Stimulated activated CD8-positive, alpha-beta memory T cell treated with anti-CD3 and anti-CD28 coated beads, Interleukin-4, amount 100 ng/mL, for 48 hours (primary cell): ENCODE measurements at regions not wholly inside any gene's neighbourhood (a gene's known extent, or its start where the extent isn't known, plus 50 kb on each side); places are given as distances from the start of the nearest gene placed in this dataset.
"Not testable (repeated sequence)": the region's sequence is repeated elsewhere in the genome, so short reads cannot be mapped to it uniquely, and the experiment has no call there.

ENCODE experiments used
- DNase-seq: peaks from one replicate; pipeline ENCODE4 v3.0.0-alpha.2; 2020

DNA sequence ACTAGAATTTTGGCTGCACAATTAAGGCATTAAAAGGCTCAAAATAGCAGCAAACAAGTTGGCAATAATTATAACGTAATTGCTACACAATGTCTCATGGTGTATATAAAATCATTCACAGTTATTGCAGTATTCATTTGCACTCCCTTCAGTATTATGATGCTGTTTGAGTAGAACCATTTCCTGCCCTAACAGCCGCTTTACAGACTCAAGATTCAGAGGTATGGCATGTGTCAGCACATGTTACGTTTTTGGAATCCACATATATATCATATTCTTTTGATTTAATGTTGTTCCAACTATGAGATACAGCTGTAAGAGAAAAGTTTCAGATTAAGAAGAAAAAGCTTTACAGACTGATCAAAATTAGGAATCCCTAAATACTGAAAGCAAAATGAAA lies 56.3 kb upstream of the NCKAP5 start:
- DNase-seq: no peak

DNA sequence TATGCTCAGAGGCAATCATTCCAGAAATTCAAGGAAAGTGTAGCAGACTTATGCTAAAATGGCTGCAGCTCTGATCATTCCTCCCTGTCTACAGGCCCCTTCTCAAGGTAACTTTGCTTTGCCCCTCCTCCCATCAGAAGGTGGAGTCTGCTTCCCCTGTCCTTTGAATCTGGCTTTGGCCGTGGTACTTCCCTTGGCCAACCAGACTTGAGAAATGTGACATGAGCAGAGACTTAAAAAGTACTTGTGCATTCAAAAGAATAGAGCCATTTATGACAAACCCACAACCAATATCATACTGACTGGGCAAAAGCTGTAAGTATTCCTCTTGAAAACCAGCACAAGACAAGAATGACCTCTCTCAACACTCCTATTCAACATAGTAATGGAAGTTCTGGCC lies 59.5 kb upstream of the NCKAP5 start:
- no peak for DNase-seq

DNA sequence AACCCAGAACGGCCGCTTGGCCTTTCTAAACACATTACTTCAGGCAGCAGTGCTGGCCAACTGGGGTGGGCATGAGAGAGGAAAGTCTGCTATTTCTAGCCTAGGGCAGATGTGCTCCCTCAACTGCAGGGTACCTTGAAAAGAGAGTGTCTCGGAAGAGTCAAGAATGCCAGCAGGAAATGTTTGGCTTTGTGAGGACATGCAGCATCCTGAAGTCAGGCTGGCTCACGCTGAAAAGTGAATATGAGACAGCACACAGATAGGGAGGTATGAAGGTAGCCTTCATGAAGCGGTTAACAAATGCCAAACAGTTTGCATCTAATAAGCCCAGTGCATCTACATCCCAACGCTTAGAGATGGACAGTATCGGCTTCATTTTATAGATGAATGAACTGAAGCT lies 65.0 kb upstream of the NCKAP5 start:
- no peak for DNase-seq

DNA sequence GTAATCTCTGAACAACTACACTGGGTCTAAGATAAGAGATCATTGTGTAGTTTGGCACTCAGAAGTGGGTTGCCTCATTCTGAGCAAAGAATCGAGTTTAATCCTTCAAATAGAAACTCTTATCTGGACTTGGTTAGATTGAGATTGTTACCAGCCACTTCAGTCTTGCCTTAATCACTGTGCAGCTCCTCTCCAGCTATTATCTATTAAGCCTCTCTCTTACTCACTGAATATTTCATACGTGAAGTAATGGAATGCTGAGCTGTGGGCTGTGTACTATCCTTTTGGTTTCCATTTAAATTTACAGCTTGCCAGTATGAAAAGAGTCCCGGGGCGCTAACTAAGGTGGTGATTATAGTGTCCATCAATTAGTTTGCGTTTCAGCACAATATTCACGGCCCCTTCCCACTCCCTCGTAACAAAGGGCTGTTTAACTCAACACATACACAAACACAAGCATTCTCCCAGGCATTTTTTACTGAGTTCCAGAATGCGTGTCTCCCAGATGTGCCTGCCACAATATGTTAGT lies 65.7 kb upstream of the NCKAP5 start:
- no peak for DNase-seq

DNA sequence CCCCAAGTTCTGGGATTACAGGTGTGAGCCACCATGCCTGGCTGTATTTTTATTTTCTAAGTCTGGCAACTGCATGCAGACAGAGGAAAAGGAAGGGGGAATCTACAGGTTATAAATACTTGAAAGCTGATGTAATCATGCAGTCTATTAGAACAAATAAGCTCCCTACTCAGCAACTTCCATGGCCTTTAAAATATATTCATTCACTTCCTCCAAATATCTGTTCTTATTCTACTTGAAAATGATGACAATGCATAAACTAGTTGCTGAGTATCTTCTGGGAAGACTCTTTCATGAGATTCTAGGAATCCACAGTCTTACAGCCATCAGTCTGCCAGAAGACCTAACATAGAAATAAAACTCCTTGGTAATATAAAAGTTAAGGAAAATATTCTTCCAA lies 66.9 kb upstream of the NCKAP5 start:
- DNase-seq: no peak

DNA sequence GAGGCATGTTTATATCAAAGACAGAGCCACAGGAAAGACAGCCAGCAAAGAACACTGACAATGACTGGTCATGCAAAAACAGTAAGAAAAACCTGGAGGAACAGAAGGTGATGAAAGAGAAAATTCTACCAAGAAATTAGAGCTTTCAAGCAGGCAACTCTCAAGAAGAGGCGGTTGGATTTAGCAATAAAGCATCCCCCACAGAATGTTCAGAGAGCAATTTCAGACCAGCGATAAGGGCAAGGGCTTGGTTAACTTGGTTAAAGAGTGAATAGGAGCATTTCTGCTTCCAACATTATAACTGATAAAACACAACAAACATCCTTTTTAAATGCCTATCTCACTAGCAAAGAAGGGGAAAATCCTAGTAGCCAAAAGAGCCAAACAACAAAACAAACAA lies 68.0 kb upstream of the NCKAP5 start:
- no peak for DNase-seq

DNA sequence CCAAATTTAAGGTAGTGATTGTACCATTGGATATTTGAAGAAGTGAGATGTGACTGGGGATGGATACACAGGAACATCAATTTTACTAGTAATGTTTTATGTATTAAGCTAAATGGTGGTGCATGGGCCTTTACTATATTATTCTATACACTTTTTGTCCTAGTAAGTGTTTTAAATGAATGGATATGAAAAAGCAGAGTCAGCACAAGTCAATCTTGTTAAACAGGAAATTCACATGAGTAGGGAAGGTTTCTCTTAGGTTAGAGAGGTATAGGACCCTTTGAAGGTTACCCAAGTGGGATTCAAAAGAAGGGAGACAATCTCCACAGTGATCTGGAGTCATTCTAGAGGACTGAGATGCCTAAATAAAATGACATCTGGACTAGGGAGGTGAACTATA lies 71.8 kb upstream of the NCKAP5 start:
- no peak for DNase-seq

DNA sequence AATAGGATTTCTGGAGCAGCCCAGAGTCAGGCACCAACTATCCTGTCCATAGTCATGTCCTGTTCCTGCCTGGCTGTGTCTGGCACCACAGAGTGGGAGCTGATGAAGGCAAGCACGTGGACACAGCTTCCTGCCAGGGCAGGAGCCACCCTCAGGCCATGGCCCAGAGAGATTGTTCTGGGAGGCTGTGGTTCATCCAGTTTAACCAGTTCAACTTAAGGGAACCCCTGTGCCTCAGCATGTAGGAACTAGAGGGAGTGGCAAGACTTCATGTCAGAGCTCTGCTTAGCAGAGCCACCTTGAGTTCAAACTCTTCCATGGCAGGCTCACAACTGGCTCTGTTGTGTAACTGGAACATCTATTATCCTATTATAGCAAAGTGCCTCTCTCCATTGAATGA lies 73.2 kb upstream of the NCKAP5 start:
- no peak for DNase-seq

DNA sequence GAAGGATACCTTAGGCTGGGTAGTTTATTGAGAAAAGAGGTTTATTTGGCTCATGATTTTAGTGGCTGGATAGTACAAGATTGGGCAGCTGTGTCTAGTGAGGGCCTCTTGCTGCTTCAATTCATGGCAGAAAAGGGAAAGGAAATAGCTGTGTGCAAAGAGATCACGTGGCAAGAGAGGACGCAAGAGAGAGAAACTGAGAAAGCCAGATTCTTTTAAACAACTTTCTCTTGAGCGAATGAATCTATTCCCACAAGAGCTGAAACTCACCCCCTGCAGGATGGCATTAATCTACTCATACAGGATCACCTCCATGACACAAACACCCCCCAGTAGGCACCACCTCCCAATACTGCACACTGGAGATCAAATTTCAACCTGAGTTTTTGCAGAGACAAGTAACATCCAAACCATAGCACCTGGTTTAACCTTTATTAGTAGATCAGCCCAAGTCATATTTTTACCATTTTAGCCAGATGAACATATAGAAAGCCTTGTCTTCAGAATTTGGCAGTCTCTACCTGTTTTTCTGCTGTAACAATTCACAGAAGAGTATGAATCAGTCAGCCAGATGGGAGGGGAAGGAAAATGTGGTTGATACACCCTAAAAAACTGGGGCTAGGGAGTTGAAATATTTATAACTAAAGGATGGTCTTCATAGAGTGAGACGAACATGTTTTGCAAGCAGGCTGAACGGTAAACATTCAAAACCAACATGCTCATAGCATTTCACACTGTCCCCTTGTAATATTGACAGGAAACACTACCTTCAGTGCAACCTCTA lies 73.9 kb upstream of the NCKAP5 start:
- no peak for DNase-seq

DNA sequence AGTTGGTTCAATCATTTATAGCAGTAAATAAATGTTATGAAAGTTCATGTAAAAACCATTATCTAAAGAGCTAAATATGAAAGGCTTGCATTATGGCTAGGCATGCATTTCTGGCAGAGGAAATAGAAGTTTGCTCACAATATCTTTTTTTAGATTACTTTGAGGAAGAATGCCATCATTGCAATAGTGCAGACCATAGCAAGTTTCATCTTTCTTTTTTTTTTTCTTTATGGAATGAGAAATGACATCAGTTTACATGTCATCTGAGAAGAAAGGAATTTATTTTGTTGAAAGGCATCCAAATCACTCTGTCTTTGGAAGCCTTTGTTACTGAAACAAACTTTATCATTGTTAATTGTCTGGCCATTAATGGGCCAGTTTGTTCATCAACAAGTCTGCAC lies 74.5 kb upstream of the NCKAP5 start:
- no peak for DNase-seq

DNA sequence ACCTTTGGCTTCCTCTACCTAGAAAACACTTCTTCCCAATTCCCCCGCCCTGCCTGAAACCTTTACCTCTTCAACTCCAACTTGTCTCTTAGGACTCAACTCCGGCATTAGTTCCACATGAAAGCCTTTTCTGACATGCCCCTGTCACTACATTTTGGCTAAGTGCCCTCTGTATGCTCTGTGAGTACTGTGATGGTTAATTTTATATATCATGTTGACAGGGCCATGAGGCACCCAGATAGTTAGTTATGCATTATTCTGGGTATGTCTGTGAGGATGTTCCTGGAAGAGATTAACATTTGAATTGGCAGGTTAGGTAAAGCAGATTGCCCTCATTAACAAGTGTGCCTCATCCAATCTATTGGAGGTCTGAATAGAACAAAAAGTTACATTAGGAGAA lies 75.6 kb upstream of the NCKAP5 start:
- DNase-seq: no peak

DNA sequence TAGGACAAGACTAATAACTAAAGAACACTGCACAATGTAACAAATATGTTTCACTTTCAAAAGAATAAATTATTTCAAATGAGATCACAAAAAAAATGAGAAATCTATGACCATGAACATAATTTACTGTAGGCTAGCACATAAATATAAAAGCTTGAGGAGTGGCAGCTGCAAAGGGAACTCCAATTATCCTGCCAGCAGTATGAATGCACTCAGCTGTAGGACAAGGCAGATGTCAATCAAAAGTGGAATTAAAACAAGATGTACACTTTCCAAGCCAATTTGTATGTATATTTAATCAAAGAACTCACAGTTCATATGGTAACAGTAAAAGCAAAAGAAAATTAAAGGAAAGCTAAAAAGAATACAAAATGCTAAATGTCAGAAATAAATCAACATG lies 76.6 kb upstream of the NCKAP5 start:
- DNase-seq: no peak

DNA sequence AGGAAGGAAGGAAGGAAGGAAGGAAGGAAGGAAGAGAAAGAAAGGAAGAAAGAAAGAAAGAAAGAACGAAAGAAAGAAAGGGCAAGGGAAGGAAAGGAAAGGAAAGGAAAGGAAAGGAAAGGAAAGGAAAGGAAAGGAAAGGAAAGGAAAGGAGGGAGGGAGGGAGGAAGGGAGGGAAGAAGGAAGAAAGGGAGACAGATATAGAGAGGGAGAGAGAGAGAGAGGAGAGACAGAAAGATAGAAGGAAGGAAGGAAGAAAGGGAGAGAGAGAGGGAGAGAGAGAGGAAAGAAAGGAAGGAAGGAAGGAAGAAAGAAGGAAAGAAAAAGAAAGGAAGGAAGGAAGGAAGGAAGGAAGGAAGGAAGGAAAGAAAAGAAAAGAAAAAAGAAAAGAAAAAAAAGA lies 79.1 kb upstream of the NCKAP5 start:
- DNase-seq: not testable (repeated sequence)

DNA sequence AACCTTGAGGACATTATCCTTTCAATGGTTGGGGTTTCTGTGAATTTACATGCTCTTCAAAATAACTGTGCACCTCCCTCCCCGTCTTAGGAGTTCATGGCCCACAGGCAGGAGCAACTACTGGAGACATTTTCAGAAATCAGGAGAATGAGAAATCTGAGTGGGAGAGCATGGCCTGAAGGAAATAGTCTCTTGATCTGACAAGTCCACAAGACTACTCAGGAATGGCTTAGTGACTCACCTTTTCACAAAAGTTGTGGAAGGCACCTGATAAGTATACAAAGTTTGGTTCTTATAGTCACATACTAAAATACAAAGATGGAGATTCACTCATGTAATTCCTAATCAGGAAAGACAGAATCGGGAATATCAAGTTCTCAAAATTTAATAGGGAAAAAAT lies 83.6 kb upstream of the NCKAP5 start:
- no peak for DNase-seq

DNA sequence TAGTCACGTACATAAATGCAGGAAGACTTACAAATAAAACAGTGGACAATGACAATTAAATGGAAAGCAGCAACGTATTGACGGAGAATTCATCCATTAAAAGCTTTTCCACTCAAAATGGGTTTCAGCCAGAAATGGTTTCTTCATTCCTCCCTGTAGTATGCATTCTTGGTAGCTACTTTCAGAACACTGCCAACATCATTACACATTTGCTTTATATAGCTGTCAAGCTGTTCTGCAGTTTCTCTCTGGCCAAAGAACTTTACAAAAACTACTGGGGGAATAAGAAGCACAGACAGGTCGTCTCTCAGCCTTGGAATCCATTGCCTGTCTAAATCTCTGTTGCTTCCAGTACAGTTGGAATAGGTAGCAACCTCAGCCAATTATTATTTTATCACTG lies 84.1 kb upstream of the NCKAP5 start:
- DNase-seq: no peak

DNA sequence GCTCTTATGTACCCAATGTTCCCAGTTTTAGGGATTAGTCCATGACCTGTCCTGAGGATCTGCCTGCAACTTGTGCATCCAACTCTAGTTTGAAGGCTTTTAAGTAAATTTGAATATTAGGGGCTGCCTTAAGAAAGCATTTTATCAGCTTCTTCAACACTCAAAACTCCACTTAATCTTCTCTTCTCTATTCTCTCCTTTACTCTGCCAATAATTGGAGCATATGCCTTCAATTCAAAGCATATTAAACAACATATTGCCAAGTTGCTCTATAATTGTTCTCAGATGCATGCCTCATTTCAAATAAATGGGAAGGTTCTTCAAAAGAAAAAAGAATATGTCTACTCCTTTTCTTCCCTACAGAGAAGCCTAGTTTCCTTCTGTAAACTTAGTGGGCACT lies 84.8 kb upstream of the NCKAP5 start:
- no peak for DNase-seq

DNA sequence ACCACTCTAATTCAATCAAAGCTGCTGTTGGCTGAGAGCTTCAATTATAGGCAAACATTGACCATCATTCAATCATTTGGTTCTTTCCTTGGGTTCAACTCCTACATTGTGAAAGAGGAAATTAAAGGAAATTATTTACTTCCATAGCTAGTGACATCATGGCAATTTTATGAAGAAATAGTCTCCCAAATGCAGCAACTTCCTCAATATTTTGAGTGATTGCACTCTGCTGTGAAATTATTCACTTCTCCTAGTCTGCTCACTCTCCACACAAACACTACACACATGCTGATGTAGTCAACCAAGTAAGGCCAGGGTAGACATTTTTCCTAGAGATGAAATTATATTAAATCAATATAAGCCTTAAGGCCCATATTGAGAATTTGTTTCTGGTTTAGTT lies 86.7 kb upstream of the NCKAP5 start:
- DNase-seq: no peak

DNA sequence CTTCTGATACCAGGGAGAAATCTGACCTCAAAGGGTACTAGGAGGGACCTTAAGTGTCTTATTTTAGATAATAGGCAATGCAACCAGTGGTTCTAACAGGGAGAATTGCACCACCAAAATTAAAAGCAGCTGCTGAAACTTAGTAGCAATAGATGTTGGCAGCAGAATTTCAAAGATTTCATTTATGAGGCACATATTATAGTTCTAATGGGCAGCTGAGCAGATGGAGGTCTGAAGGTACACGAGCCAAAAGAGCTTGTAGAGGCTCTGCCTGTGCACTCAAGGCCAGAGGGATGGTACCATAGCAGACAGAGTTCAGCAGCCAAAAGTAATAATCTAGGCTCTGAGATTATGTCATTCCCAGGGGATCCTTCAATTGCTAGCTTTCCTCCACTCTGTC lies 87.3 kb upstream of the NCKAP5 start:
- DNase-seq: no peak

DNA sequence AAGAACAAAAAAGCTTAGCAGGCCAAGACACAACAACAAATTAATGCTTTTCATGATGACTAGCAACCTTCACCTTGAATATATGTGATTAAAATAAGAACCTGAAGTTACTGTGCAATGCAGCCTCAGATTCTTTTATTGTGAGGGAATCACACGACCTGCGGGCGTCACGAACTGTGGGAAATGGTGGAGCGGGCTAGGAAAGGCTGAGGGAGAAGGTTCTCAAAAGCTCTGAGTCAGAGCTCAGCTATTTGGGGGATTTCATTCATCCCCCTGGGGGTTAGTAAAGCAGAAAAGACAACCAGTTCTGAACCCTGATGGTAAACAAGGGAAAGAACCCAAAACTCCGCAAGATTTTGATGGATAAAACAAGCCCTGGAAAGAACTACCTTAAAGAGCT lies 89.3 kb upstream of the NCKAP5 start:
- no peak for DNase-seq

DNA sequence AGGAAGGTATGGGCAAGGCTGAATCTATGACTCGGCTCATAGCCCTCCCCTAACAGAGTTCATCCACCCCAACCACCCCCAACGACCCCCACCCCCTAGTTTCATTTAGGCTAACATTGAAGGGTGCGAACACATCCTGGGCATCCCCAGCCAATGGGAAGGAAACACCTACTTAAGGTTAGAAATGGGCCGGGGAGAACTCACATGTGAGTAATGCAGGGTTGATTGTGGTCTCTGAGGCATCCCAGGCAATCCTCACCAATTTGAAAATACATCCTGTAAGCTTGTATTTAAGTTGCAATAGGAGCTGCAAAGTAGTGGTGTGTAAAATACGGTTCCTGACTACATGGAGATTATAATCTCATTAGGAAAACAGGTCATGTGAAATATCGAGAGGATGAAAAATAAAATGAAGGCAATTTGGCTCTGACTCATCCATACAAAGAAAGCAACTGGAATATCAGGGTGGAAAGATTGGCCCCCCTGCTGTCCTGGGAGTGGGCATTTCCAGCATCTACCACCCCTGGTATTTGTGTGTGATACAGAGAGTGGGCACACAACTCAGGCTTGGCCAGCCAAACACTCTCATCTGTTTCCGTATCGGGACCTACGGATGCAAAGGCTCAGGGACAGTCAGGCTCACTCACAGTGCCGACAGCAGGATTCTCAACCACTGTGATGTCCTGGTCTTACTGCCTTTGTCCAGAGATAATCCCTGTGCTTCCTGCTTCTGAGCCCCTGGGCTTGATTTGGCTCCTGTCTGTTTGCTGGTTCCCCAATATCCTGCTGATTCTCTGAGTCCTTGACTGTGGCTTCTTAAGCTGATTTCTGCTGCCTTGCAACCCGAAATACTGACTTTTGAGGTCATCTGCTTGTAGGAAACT lies 90.0 kb upstream of the NCKAP5 start:
- DNase-seq: no peak

DNA sequence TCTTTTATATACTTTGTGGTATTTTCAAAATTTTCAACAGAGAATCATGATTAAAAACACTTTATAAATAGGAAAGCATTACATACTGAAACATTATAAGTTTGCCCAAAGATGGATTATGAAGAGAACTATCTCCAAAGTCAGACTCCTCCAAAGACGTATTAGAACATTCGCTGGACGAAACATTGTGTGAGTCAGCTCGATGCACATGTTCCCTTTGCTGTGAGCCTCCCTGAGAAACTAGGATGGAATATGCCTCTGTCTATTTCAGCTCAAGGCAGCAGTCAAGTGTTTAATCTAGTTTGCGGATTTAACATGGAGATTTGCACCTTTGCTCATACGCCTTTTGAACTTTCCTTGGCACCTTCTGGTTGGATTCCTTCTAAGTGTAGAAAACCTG lies 92.2 kb upstream of the NCKAP5 start:
- DNase-seq: no peak

DNA sequence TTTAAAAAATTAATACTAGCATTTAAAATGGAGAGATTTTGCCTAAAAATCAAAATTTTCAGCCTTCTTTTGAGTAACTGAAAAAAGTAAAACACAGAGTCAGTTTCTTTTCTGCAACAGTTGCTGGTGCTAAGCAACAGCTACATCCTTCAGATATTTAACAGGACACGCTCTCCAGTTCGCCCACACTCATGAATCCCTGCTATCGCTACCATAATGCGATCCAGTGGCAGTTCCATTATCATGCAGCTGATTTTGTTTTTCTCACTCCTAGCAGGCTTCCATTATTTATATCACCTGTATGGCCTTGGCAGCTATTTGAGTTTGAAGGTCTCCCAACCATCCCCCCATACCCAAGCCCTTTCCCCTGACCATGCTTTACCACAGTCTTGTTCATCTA lies 93.1 kb upstream of the NCKAP5 start:
- no peak for DNase-seq

DNA sequence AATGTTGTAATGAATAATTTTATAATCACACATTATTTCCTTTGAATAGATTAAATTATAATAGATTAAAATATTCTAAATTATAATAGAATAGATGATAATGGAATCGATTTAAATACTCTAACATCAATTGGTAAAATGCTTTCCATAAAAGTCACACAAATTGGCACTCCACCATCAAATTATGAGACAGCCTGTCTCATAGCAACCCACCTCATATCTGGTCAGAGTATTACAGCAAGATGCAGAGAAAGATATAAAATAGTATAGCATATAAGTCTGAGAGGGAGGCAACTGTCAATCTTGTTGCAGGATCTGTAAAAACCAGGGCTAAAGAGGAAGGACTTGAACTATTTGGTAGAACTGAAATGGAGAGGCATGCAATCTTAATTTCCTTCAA lies 98.4 kb upstream of the NCKAP5 start:
- no peak for DNase-seq

DNA sequence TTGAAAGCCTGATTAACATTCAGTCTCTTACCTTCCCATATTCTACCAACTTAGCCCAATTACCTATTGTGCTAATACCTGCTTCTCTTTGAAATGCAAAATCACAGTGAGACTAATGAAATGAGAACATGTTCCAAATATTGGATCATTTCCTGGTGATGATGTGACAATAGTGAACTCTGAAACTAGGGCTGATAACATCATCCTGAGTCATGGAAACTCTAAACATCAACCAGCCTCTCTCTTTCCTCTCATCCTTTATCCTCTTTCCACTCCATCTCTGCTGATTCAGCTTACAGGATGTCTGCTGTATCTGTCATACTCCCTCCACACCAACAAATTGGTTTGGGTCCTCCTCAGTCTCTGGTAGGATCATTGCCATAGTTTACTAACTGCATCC lies 98.8 kb upstream of the NCKAP5 start:
- DNase-seq: no peak
